OCI-LY7 (cell line): ENCODE measurements at regions not wholly inside any gene's neighbourhood (a gene's known extent, or its start where the extent isn't known, plus 50 kb on each side); places are given as distances from the start of the nearest gene placed in this dataset.
A peak's percentile ranks its signal among the peaks of the same experiment; 100 is the strongest.

Experiments
- BruUV-seq: library from RNA; stranded (reverse); fragments of 400-500 nt; replicated peaks from 2 replicates; lab custom pipeline; 2021; lab: Mats Ljungman, UMichigan
- CTCF ChIA-PET: fragments of 300-600 bp; sonication (Branson Sonifier 250); formaldehyde crosslinking; loops from one replicate; lab custom pipeline; 2022; ENCODE audit warnings: antibody characterized with exemption; ENCODE audit not compliant: unreplicated experiment; lab: Charles Lee
- POLR2A ChIA-PET: fragments of 300-600 bp; sonication (Branson Sonifier 250); formaldehyde crosslinking; loops from one replicate; lab custom pipeline; 2022; ENCODE audit warnings: antibody characterized with exemption; lab: Charles Lee
- DNase-seq: peaks from one replicate; pipeline ENCODE4 v3.0.0-alpha.2; 2015; ENCODE audit warnings: low spot score
- H2AFZ ChIP-seq: fragments of 200-600 bp; sonication (generic), shearing (Covaris generic); 2 replicates; pipeline ENCODE4 v1.6.1; 2014; ENCODE audit warnings: mild to moderate bottlenecking, antibody characterized with exemption, low read length, moderate library complexity
- H3K27ac ChIP-seq: fragments of 200-600 bp; sonication (generic); 2 replicates; pipeline ENCODE4 v1.5.1; 2014; ENCODE audit warnings: mixed run types, low read depth, mild to moderate bottlenecking, moderate library complexity, low read length, inconsistent platforms; ENCODE audit not compliant: poor library complexity, severe bottlenecking
- H3K36me3 ChIP-seq: fragments of 200-600 bp; sonication (generic); 2 replicates; pipeline ENCODE4 v1.6.1; 2014; ENCODE audit warnings: mild to moderate bottlenecking, antibody characterized with exemption, low read length, moderate library complexity, mixed read lengths; ENCODE audit not compliant: insufficient read depth
- H3K4me1 ChIP-seq: fragments of 200-600 bp; sonication (generic); 2 replicates; pipeline ENCODE4 v1.5.1; 2014; ENCODE audit warnings: mild to moderate bottlenecking, low read length; ENCODE audit not compliant: insufficient read depth, poor library complexity, severe bottlenecking
- H3K4me2 ChIP-seq: fragments of 200-600 bp; sonication (generic); 2 replicates; pipeline ENCODE4 v1.6.1; 2014; ENCODE audit warnings: mild to moderate bottlenecking, low read length
- H3K4me3 ChIP-seq: fragments of 200-600 bp; sonication (generic); 2 replicates; pipeline ENCODE4 v1.5.1; 2014; ENCODE audit warnings: mild to moderate bottlenecking, low read depth, low read length; ENCODE audit not compliant: poor library complexity, severe bottlenecking
- H3K79me2 ChIP-seq: fragments of 200-600 bp; sonication (generic); 2 replicates; pipeline ENCODE4 v1.6.1; 2016; ENCODE audit warnings: low read depth, mild to moderate bottlenecking, low read length, moderate library complexity, mixed read lengths; ENCODE audit not compliant: insufficient read depth
- H3K9me2 ChIP-seq: fragments of 200-600 bp; sonication (generic); 2 replicates; pipeline ENCODE4 v1.6.1; 2016; ENCODE audit warnings: mild to moderate bottlenecking, low read length, mixed read lengths; ENCODE audit not compliant: insufficient read depth
- H3K9me3 ChIP-seq: fragments of 200-600 bp; sonication (generic); 2 replicates; pipeline ENCODE4 v1.6.1; 2014; ENCODE audit warnings: mild to moderate bottlenecking, mixed run types, low read length, mixed read lengths
- H4K20me1 ChIP-seq: fragments of 200-600 bp; sonication (generic); 2 replicates; pipeline ENCODE4 v1.6.1; 2014; ENCODE audit warnings: mild to moderate bottlenecking, antibody characterized with exemption, low read length, moderate library complexity, mixed read lengths; ENCODE audit not compliant: insufficient read depth
- EZH2phosphoT487 ChIP-seq: fragments of 200-600 bp; sonication (generic); IDR thresholded peaks from 2 replicates; pipeline ENCODE4 v1.6.1; 2018; ENCODE audit warnings: low read depth, borderline replicate concordance, mild to moderate bottlenecking, mixed run types, antibody characterized with exemption, low read length, moderate library complexity, mixed read lengths
- intact Hi-C: fragments of 100-400 bp; cut with micrococcal nuclease; formaldehyde crosslinking; loops from one replicate; pipeline ENCODE4 v1.10.0; 2022; ENCODE audit not compliant: unreplicated experiment
- TF ChIP-seq, protein P1 (sequence below): fragments of 200-600 bp; sonication (generic); conservative IDR thresholded peaks from 2 replicates; pipeline ENCODE4 v1.5.1; 2014; ENCODE audit warnings: mild to moderate bottlenecking, antibody characterized with exemption, low read length, moderate library complexity, mixed read lengths

DNA sequence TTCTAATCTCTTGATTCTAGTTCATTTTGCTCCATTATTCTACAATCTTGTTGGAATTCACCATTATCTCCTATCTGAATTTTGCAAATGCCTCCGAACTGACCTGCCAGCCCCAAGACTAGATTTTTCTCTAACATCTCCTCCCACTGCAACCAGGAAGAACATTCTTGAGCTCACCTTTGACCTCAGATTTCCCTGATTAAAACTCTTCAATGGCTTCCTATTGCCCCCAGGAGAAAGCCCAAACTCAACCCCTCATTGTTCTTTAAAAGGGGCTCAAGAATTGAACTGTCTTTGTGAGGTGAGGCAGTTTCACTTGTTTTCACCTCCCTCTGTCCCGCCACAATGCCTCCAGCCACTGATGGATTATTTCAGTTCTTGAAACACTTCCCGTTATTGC lies 784.6 kb upstream of the ZEB2 start:
- Histone ChIP-seq H3K79me2 (no peaks in the 10 kb centered on the region), H3K9me3 (0 out of 2 replicates have a peak, but pooled peaks cover 5% of the 10 kb centered on the region), H3K36me3 (no peaks in the 10 kb centered on the region), H2AFZ (peak overlapping the region; percentile 14; the same call in 1 of the 2 replicates), H4K20me1 (no peaks in the 10 kb centered on the region), H3K9me2 (no peaks in the 10 kb centered on the region), H3K4me2 (no peak overlapping the region), H3K4me3 (no peak overlapping the region), H3K27ac (no peak overlapping the region), H3K4me1 (peaks cover 7% of the 10 kb centered on the region)
- ChIA-PET CTCF (no interaction called here), POLR2A (interaction anchor here (1.3 to 2.1 kb wide), 2 partner anchors 10 to 16 kb away, joined by 5 read pairs; no protein-coding TSS in a partner anchor)
- intact Hi-C loops, result no loop called here
- no peak for DNase-seq
- no TSS peak for BruUV-seq
- TF ChIP-seq EZH2phosphoT487, result no peak
- TF ChIP-seq, protein P1, sequence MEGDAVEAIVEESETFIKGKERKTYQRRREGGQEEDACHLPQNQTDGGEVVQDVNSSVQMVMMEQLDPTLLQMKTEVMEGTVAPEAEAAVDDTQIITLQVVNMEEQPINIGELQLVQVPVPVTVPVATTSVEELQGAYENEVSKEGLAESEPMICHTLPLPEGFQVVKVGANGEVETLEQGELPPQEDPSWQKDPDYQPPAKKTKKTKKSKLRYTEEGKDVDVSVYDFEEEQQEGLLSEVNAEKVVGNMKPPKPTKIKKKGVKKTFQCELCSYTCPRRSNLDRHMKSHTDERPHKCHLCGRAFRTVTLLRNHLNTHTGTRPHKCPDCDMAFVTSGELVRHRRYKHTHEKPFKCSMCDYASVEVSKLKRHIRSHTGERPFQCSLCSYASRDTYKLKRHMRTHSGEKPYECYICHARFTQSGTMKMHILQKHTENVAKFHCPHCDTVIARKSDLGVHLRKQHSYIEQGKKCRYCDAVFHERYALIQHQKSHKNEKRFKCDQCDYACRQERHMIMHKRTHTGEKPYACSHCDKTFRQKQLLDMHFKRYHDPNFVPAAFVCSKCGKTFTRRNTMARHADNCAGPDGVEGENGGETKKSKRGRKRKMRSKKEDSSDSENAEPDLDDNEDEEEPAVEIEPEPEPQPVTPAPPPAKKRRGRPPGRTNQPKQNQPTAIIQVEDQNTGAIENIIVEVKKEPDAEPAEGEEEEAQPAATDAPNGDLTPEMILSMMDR, result no peak

DNA sequence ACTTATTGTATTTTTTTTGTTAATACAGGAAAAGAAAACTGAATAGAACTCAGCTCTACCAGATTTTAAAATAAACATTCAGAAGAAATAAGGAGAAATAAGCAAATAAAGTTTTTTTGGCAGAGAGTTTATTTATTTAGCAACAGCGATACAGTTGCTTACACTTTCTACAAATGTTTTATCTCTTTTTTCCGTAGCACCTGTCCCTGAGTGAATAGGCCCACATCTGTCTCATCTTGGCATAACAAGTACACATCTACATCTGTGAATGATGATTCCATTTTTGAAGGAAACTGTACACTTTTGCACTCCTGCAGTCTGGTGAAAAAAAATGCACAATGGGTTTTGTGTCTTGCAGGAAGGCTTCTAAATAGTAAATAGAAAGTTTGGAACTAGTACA lies 783.6 kb upstream of the ZEB2 start:
- BruUV-seq, result no TSS peak
- peak; percentile 16 for DNase-seq
- H3K36me3 ChIP-seq, result no peaks in the 10 kb centered on the region
- no peaks in the 10 kb centered on the region for H3K9me3 ChIP-seq
- no peak overlapping the region for H3K4me3 ChIP-seq
- no peaks in the 10 kb centered on the region for H3K9me2 ChIP-seq
- peak overlapping the region; percentile 23; the same call in 1 of the 2 replicates for H3K4me2 ChIP-seq
- POLR2A ChIA-PET, result no interaction called here
- H3K4me1 ChIP-seq, result peaks cover 7% of the 10 kb centered on the region
- CTCF ChIA-PET, result no interaction called here
- H2AFZ ChIP-seq, result peak overlapping the region; percentile 56; the same call in 1 of the 2 replicates
- intact Hi-C loops, result no loop called here
- no peak overlapping the region for H3K27ac ChIP-seq
- H3K79me2 ChIP-seq, result no peaks in the 10 kb centered on the region
- TF ChIP-seq EZH2phosphoT487, result no peak
- TF ChIP-seq, protein P1, result 0 out of 2 replicates have a peak, but pooled peaks have one; percentile 11
- H4K20me1 ChIP-seq, result no peaks in the 10 kb centered on the region

DNA sequence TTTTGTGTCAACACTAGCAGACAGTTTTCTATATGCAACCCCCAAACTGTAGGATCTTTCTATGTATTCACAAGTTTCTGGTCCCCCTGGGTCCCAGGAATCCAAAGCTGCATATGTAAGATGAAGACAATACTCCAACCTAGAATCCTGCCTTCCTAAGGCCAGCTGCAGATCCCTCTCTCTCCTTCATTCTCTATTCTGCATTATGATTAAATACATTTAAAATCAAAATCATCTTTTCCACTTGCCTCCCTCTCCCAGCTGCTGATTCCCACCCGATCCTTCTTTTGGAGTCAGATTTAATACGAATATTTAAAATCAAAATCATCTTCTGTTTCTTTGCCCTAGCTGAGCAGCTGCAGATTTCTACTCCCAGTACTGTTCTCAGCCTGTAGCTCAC lies 783.0 kb upstream of the ZEB2 start:
- Histone ChIP-seq H2AFZ (peak overlapping the region; percentile 56; the same call in 1 of the 2 replicates), H3K9me2 (no peaks in the 10 kb centered on the region), H3K4me1 (peaks cover 7% of the 10 kb centered on the region), H3K4me2 (no peak overlapping the region), H3K4me3 (no peak overlapping the region), H3K9me3 (no peaks in the 10 kb centered on the region), H3K27ac (no peak overlapping the region), H4K20me1 (no peaks in the 10 kb centered on the region), H3K79me2 (no peaks in the 10 kb centered on the region), H3K36me3 (no peaks in the 10 kb centered on the region)
- no TSS peak for BruUV-seq
- POLR2A ChIA-PET, result interaction anchor here (0.6 kb wide), 1 partner anchor 168 kb away, joined by 3 read pairs; no protein-coding TSS in a partner anchor
- CTCF ChIA-PET, result no interaction called here
- intact Hi-C loops, result no loop called here
- no peak for DNase-seq
- no peak for TF ChIP-seq EZH2phosphoT487
- TF ChIP-seq, protein P1, result no peak
